Fibroblast of the aortic adventitia (primary cell): ENCODE measurements at regions not wholly inside any gene's neighbourhood (a gene's known extent, or its start where the extent isn't known, plus 50 kb on each side); places are given as distances from the start of the nearest gene placed in this dataset.

Source experiments
- DNase-seq: peaks from one replicate; pipeline ENCODE4 v3.0.0-alpha.2; 2010; ENCODE audit warnings: low read depth
- H3K4me3 ChIP-seq: 2 replicates; pipeline ENCODE4 v1.5.1; 2011; ENCODE audit warnings: low read depth, mild to moderate bottlenecking, control low read depth, low read length, moderate library complexity
- TF ChIP-seq, protein P1 (sequence below): IDR thresholded peaks from 2 replicates; pipeline ENCODE4 v1.5.1; 2011; ENCODE audit warnings: mild to moderate bottlenecking, low read length, control low read depth, inconsistent platforms; ENCODE audit not compliant: insufficient read depth

DNA sequence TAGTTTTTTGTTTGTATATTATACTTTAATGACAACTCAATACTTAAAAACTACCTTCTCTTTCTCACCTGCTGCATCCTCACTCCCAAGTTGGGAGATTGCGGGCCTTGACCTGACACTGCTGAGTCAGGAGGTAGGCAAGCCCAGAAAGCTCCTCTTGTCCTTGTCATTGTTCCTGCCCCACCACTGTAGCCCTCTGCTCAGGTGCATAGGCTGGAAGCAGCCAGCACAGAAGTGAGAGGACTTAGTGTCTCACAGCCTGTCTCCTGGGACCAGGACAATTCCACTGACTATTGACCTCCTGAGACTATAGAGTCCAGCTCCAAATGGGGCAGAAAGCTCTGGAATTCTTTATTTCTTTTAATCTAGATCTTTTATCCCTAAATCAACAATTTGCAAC lies 123.5 kb upstream of the NDP start:
- no peak overlapping the region for H3K4me3 ChIP-seq
- TF ChIP-seq, protein P1, sequence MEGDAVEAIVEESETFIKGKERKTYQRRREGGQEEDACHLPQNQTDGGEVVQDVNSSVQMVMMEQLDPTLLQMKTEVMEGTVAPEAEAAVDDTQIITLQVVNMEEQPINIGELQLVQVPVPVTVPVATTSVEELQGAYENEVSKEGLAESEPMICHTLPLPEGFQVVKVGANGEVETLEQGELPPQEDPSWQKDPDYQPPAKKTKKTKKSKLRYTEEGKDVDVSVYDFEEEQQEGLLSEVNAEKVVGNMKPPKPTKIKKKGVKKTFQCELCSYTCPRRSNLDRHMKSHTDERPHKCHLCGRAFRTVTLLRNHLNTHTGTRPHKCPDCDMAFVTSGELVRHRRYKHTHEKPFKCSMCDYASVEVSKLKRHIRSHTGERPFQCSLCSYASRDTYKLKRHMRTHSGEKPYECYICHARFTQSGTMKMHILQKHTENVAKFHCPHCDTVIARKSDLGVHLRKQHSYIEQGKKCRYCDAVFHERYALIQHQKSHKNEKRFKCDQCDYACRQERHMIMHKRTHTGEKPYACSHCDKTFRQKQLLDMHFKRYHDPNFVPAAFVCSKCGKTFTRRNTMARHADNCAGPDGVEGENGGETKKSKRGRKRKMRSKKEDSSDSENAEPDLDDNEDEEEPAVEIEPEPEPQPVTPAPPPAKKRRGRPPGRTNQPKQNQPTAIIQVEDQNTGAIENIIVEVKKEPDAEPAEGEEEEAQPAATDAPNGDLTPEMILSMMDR, result no peak
- DNase-seq, result no peak

DNA sequence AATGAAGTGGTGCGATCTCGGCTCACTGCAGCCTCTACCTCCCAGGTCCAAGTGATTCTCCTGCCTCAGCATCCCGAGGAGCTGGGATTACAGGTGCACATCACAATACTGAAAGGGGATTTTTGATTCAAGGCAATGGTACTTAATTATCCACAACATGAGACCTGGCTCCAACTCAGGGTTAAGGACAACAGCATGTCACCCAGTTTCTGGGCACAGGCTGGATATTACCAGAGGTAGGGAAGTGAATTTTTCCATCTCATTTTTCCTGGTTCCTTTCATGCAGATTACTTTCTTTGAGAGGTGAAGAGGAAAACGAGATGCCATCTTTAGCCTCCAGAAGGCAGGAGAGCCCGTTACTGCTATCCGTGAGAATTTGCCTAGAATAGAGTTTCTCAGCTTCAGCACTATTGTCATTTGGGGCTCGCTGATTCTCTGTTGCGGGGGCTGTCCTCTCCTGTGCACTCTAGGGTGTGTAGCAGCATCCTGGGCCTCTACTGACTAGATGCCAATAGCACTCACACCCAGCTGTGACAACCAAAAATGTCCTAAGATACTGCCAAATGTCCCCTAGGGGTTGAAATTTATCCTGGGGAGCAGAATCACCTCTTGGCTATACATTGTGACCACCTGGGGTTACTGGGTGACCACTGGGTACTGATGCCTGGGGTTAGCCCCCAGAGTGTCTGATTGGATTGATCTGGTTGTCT lies 121.8 kb upstream of the NDP start:
- no peak overlapping the region for H3K4me3 ChIP-seq
- TF ChIP-seq, protein P1, result no peak
- no peak for DNase-seq

DNA sequence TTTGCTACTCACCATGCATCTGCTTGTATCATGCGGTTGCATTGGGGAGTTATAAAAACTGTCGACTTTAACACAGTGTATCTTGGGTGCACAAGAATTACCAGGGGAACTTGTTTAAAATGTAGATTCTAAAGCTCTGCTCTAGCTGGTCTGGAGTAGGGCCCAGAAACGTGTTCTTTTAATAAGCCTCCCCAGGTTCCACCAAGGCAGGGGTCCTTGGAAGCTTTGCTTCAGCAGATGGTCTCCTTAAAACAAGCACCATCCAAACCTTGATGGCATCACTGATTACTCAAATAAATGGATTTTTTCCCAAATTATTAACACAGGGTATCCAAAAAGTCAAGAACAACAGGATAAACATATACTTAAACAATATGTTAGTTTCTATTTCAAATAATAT lies 120.2 kb upstream of the NDP start:
- DNase-seq, result no peak
- no peak overlapping the region for H3K4me3 ChIP-seq
- TF ChIP-seq, protein P1, result no peak

DNA sequence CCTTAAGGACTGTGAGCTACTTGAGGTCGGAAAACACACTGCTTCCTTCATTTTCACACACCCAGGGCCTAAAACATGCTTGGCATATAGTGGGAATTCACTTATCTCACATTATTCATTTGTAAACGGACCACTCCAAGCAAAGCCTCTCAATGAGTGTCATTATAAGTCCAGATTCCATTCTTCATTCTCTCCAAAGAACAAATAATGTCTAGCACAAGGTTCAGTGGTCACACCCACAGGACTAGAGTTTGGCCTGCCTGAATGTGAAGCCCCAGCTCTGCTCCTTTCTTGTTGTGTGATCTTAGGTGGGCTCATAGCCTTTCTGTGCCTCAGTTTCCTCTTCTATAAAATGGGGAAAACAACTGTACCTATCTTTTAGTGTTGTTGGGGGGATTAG lies 119.6 kb upstream of the NDP start:
- DNase-seq, result no peak
- TF ChIP-seq, protein P1, result no peak
- H3K4me3 ChIP-seq, result no peak overlapping the region

DNA sequence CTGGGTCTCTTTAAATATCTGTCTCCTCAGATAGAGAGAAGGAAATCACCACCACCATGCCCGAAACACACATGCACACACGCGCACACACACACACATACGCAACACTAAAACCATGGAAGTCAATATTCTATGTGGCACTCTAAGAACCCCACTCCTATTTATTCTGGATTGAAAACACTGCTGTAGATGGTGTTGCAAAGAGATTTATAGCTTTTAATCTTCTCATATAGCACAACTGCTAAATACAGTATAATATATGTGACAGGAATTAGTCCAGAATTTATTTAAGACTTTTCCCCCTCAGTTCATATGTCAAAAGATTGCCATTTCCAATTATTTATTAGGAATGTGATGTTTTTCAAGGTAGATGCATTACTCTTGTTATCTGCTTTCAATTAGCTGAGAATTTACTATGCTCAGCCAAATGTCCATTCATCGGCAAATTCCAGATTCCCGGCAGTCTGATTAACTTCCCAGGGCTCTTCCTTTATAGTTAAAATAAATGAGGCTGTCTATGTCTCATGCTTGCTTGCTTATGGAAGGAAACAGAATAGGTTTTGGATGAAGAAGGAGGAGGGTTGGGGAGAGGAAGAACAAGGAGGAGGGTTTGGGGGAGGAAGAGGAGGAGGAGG lies 115.4 kb upstream of the NDP start:
- TF ChIP-seq, protein P1, result no peak
- DNase-seq, result no peak
- H3K4me3 ChIP-seq, result no peak overlapping the region

DNA sequence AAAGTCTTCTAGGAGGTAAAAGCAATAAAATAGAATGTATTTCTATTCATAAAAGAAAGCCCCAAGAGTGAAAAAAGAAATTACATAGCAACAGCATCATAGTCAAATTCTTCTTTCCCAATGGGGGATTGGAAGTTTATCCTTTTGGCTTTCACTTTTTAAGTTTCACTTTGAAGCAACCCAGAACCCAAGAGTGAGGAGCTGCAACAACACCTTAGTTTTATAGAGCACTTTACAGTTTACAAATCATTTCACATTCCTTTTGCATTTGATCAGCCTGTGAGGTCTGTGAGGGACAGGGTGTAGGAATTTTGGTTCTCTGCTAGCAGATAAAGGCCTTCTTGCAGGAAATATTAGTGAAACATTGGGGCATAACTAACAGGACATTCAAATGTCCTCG lies 112.0 kb upstream of the NDP start:
- no peak overlapping the region for H3K4me3 ChIP-seq
- TF ChIP-seq, protein P1, result no peak
- no peak for DNase-seq
